H1 (cell line): ENCODE measurements at regions not wholly inside any gene's neighbourhood (a gene's known extent, or its start where the extent isn't known, plus 50 kb on each side); places are given as distances from the start of the nearest gene placed in this dataset.

ENCODE experiments used
- CHD1 ChIP-seq: IDR thresholded peaks from 2 replicates; pipeline ENCODE4 v1.6.1; 2012; ENCODE audit warnings: low read depth, low read length, improper control_type of control experiment
- MAFK ChIP-seq: IDR thresholded peaks from 2 replicates; pipeline ENCODE4 v1.6.1; 2012; ENCODE audit warnings: low read depth, mild to moderate bottlenecking, improper control_type of control experiment, low read length
- POU5F1 ChIP-seq: IDR thresholded peaks from 2 replicates; pipeline ENCODE4 v1.6.1; 2011; ENCODE audit warnings: low read depth, mild to moderate bottlenecking, low read length, moderate library complexity
- SIX5 ChIP-seq: IDR thresholded peaks from 2 replicates; pipeline ENCODE4 v1.6.1; 2011; ENCODE audit warnings: mild to moderate bottlenecking, low read depth, low read length
- SUZ12 ChIP-seq: fragments of 200-600 bp; sonication (generic); IDR thresholded peaks from 2 replicates; pipeline ENCODE4 v1.6.1; 2012; ENCODE audit warnings: mild to moderate bottlenecking, inconsistent platforms, low read length, moderate library complexity, mixed read lengths
- TCF12 ChIP-seq: IDR thresholded peaks from 2 replicates; pipeline ENCODE4 v1.6.1; 2011; ENCODE audit warnings: low read depth, mild to moderate bottlenecking, low read length

DNA sequence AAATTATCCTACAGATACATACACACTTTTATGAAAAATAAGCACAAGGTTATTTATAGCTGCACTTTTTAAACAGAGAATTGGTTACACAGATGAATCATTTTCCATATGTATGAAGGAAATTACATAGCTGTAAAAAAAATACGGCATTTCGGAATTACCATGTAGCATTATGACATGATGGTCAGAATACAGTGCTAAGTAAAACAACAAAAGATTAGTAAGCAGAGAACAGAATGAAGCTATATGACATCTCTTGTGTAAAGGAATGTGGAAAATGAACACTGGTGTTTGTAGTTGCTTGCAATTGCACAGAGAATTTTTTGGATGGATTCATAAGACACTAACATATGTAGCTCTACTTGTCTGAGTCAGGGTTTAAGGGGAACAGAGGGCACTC lies 1222.0 kb upstream of the PRKX start (continued):
- TF ChIP-seq SUZ12 (no peak), MAFK (no peak), CHD1 (no peak), SIX5 (no peak), POU5F1 (no peak), TCF12 (no peak)
